ENCODE measurements at regions not wholly inside any gene's neighbourhood (a gene's known extent, or its start where the extent isn't known, plus 50 kb on each side); places are given as distances from the start of the nearest gene placed in this dataset.

DNA sequence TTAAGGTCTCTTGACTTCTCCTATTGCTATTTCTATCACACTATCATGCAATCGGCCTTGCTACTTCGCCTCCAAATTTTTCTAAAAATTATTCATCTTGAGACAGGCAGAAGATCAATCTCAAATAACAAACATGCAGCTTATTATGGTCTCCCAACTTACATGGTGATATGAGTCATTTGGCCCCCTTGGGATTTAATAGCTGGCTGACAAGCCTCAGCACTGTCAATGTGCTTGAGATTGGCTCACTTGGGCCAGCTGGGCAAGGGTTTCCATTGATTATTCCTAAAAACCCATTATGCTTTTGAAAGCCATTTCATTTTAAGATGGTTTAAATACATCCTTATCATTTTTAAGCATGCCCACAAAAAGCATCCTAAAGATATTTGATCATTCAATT, 224.5 kb upstream of the NFIA start:
- TF ChIP-seq EZH2 (IDR thresholded peaks at IDR 0.05; ENCODE audit: borderline replicate concordance, low read depth, low read length, poor library complexity, severe bottlenecking) (no peak), CTCF (conservative IDR thresholded peaks at IDR 0.05; ENCODE audit: low read depth, low read length) (no peak)

Measured in A673 (cell line).